ENCODE measurements at regions not wholly inside any gene's neighbourhood (a gene's known extent, or its start where the extent isn't known, plus 50 kb on each side); places are given as distances from the start of the nearest gene placed in this dataset.
"Not testable (repeated sequence)": the region's sequence is repeated elsewhere in the genome, so short reads cannot be mapped to it uniquely, and the experiment has no call there.

DNA sequence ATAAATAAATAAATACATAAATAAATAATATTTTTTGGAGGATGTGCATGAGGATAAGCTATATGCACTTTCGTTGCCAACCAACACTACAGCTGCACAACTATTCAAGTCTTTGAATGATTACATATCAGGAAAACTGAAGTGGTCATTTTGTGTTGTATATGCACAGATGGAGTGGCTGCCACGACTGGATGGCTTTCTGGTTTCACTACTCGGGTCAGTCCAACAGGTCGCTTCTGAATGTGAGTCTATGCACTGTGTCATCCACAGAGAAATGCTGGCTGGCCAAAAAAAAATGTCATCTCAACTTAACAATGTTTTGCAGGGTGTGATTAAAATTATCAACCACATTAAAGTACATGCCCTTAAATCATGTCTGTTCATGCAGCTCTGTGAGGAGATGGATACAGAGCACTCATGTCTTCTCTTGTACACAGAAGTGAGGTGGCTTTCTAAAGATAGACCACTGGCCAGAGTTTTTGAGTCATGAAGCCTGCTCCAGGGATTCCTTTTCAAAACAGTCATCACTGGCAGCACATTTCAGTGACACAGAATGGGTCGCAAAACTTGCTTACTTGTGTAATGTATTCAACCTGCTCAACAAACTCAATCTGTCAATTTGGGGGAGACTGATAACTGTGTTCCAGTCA, 589.8 kb upstream of the CYLC2 start:
- Histone ChIP-seq H3K36me3 (ENCODE audit: control insufficient read depth, insufficient read depth, low read length) (no peaks in the 10 kb centered on the region), H3K9me3 (ENCODE audit: control insufficient read depth, insufficient read depth, low read depth, low read length) (peaks cover 4% of the 10 kb centered on the region; the same call in 1 of the 2 replicates), H3K27me3 (ENCODE audit: control insufficient read depth, insufficient read depth, low read length) (no peaks in the 10 kb centered on the region), H3K4me3 (ENCODE audit: low read depth, low read length) (no peak overlapping the region), H3K4me1 (ENCODE audit: control insufficient read depth, insufficient read depth, low read length) (no peaks in the 10 kb centered on the region), H3K27ac (ENCODE audit: low read depth, low read length) (no peak overlapping the region), H3K9ac (ENCODE audit: low read length) (no peak overlapping the region)

DNA sequence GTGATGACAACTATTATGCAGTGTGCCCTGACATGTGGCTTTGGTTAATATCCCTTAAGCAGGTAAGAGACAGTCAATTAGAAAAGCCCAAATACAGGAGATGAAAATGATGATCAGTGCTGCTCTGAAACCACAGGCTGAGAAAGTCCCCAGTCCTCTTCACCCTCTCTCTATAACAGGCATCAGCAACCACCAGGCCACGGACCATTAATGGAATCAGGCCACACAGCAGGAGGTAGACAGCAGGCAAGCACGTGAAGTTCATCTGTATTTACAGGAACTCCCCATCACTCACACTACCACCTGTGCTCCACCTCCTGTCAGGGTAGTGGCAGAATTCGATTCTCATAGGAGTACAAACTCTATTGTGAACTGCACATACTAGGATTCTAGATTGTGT, 591.6 kb upstream of the CYLC2 start:
- Histone ChIP-seq H3K9ac (ENCODE audit: low read length) (no peak overlapping the region), H3K27me3 (ENCODE audit: control insufficient read depth, insufficient read depth, low read length) (no peaks in the 10 kb centered on the region), H3K4me3 (ENCODE audit: low read depth, low read length) (no peak overlapping the region), H3K9me3 (ENCODE audit: control insufficient read depth, insufficient read depth, low read depth, low read length) (peaks cover 4% of the 10 kb centered on the region; the same call in 1 of the 2 replicates), H3K4me1 (ENCODE audit: control insufficient read depth, insufficient read depth, low read length) (no peaks in the 10 kb centered on the region), H3K27ac (ENCODE audit: low read depth, low read length) (no peak overlapping the region), H3K36me3 (ENCODE audit: control insufficient read depth, insufficient read depth, low read length) (no peaks in the 10 kb centered on the region)

- H3K9me3 ChIP-seq (ENCODE audit: control insufficient read depth, insufficient read depth, low read depth, low read length): no peaks in the 10 kb centered on the region
- H3K9ac ChIP-seq (ENCODE audit: low read length): no peak overlapping the region
- H3K4me1 ChIP-seq (ENCODE audit: control insufficient read depth, insufficient read depth, low read length): no peaks in the 10 kb centered on the region
- no peak overlapping the region for H3K27ac ChIP-seq (ENCODE audit: low read depth, low read length)
- H3K36me3 ChIP-seq (ENCODE audit: control insufficient read depth, insufficient read depth, low read length): no peaks in the 10 kb centered on the region
- H3K4me3 ChIP-seq (ENCODE audit: low read depth, low read length): no peak overlapping the region
- H3K27me3 ChIP-seq (ENCODE audit: control insufficient read depth, insufficient read depth, low read length): no peaks in the 10 kb centered on the region
Measured at GRCh38 chr9:102398205-102398604, 596.9 kb upstream of the CYLC2 start.

DNA sequence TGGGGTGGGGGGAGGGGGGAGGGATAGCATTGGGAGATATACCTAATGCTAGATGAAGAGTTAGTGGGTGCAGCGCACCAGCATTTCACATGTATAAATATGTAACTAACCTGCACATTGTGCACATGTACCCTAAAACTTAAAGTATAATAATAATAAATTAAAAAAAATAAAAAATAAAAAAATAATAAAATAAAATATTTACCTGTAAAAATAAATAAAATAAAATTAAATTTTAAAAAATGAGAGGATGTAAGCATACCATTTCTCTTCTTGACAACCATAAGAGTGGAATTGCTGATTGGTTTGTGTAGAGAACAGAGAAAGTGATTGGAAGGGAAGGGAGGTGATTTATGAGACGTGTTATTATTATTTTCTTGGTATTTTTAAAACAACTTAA, 609.5 kb upstream of the CYLC2 start:
- not testable (repeated sequence) for H3K27me3 ChIP-seq (ENCODE audit: control insufficient read depth, insufficient read depth, low read length); H3K9me3 ChIP-seq (ENCODE audit: control insufficient read depth, insufficient read depth, low read depth, low read length); H3K4me1 ChIP-seq (ENCODE audit: control insufficient read depth, insufficient read depth, low read length); H3K4me3 ChIP-seq (ENCODE audit: low read depth, low read length); H3K36me3 ChIP-seq (ENCODE audit: control insufficient read depth, insufficient read depth, low read length); H3K9ac ChIP-seq (ENCODE audit: low read length); H3K27ac ChIP-seq (ENCODE audit: low read depth, low read length)

- H3K27me3 ChIP-seq (ENCODE audit: control insufficient read depth, insufficient read depth, low read length): no peaks in the 10 kb centered on the region
- no peaks in the 10 kb centered on the region for H3K4me1 ChIP-seq (ENCODE audit: control insufficient read depth, insufficient read depth, low read length)
- no peak overlapping the region for H3K27ac ChIP-seq (ENCODE audit: low read depth, low read length)
- no peak overlapping the region for H3K9ac ChIP-seq (ENCODE audit: low read length)
- H3K36me3 ChIP-seq (ENCODE audit: control insufficient read depth, insufficient read depth, low read length): no peaks in the 10 kb centered on the region
- H3K9me3 ChIP-seq (ENCODE audit: control insufficient read depth, insufficient read depth, low read depth, low read length): no peaks in the 10 kb centered on the region; the same call in 1 of the 2 replicates
- no peak overlapping the region for H3K4me3 ChIP-seq (ENCODE audit: low read depth, low read length)
Measured at GRCh38 chr9:102362470-102363132, 624.2 kb upstream of the GRIN3A start.

- Histone ChIP-seq H3K9me3 (ENCODE audit: control insufficient read depth, insufficient read depth, low read depth, low read length) (peaks cover 11% of the 10 kb centered on the region), H3K27me3 (ENCODE audit: control insufficient read depth, insufficient read depth, low read length) (no peaks in the 10 kb centered on the region), H3K27ac (ENCODE audit: low read depth, low read length) (no peak overlapping the region), H3K36me3 (ENCODE audit: control insufficient read depth, insufficient read depth, low read length) (no peaks in the 10 kb centered on the region), H3K9ac (ENCODE audit: low read length) (no peak overlapping the region), H3K4me1 (ENCODE audit: control insufficient read depth, insufficient read depth, low read length) (no peaks in the 10 kb centered on the region), H3K4me3 (ENCODE audit: low read depth, low read length) (no peak overlapping the region)
Measured at GRCh38 chr9:102360846-102361245, 622.4 kb upstream of the GRIN3A start.

GRCh38 chr9:102355982-102356381, 617.5 kb upstream of the GRIN3A start:
- no peak overlapping the region for H3K4me3 ChIP-seq (ENCODE audit: low read depth, low read length)

GRCh38 chr9:102354041-102354440, 615.6 kb upstream of the GRIN3A start:
- Histone ChIP-seq H3K9me3 (ENCODE audit: control insufficient read depth, insufficient read depth, low read depth, low read length) (peaks cover 15% of the 10 kb centered on the region), H3K27ac (ENCODE audit: low read depth, low read length) (no peak overlapping the region), H3K4me1 (ENCODE audit: control insufficient read depth, insufficient read depth, low read length) (no peaks in the 10 kb centered on the region), H3K4me3 (ENCODE audit: low read depth, low read length) (no peak overlapping the region), H3K36me3 (ENCODE audit: control insufficient read depth, insufficient read depth, low read length) (no peaks in the 10 kb centered on the region), H3K27me3 (ENCODE audit: control insufficient read depth, insufficient read depth, low read length) (no peaks in the 10 kb centered on the region; the same call in 1 of the 2 replicates), H3K9ac (ENCODE audit: low read length) (no peak overlapping the region)

More at GRCh38 chr9:102355982-102356381, 617.5 kb upstream of the GRIN3A start:
- Histone ChIP-seq H3K27me3 (ENCODE audit: control insufficient read depth, insufficient read depth, low read length) (no peaks in the 10 kb centered on the region; the same call in 1 of the 2 replicates), H3K4me1 (ENCODE audit: control insufficient read depth, insufficient read depth, low read length) (no peaks in the 10 kb centered on the region), H3K36me3 (ENCODE audit: control insufficient read depth, insufficient read depth, low read length) (no peaks in the 10 kb centered on the region), H3K27ac (ENCODE audit: low read depth, low read length) (no peak overlapping the region), H3K9me3 (ENCODE audit: control insufficient read depth, insufficient read depth, low read depth, low read length) (peaks cover 15% of the 10 kb centered on the region), H3K9ac (ENCODE audit: low read length) (no peak overlapping the region)

- H3K27me3 ChIP-seq (ENCODE audit: control insufficient read depth, insufficient read depth, low read length); H3K9me3 ChIP-seq (ENCODE audit: control insufficient read depth, insufficient read depth, low read depth, low read length); H3K4me3 ChIP-seq (ENCODE audit: low read depth, low read length); H3K9ac ChIP-seq (ENCODE audit: low read length); H3K27ac ChIP-seq (ENCODE audit: low read depth, low read length); H3K36me3 ChIP-seq (ENCODE audit: control insufficient read depth, insufficient read depth, low read length); H3K4me1 ChIP-seq (ENCODE audit: control insufficient read depth, insufficient read depth, low read length): not testable (repeated sequence)
Measured at GRCh38 chr9:102337471-102337870, 599.0 kb upstream of the GRIN3A start.

GRCh38 chr9:102309379-102309778, 570.9 kb upstream of the GRIN3A start:
- H3K4me3 ChIP-seq (ENCODE audit: low read depth, low read length): no peak overlapping the region
- no peaks in the 10 kb centered on the region for H3K27me3 ChIP-seq (ENCODE audit: control insufficient read depth, insufficient read depth, low read length)
- H3K9me3 ChIP-seq (ENCODE audit: control insufficient read depth, insufficient read depth, low read depth, low read length): peaks cover 17% of the 10 kb centered on the region
- H3K4me1 ChIP-seq (ENCODE audit: control insufficient read depth, insufficient read depth, low read length): no peaks in the 10 kb centered on the region
- H3K9ac ChIP-seq (ENCODE audit: low read length): no peak overlapping the region
- H3K36me3 ChIP-seq (ENCODE audit: control insufficient read depth, insufficient read depth, low read length): no peaks in the 10 kb centered on the region
- H3K27ac ChIP-seq (ENCODE audit: low read depth, low read length): no peak overlapping the region

DNA sequence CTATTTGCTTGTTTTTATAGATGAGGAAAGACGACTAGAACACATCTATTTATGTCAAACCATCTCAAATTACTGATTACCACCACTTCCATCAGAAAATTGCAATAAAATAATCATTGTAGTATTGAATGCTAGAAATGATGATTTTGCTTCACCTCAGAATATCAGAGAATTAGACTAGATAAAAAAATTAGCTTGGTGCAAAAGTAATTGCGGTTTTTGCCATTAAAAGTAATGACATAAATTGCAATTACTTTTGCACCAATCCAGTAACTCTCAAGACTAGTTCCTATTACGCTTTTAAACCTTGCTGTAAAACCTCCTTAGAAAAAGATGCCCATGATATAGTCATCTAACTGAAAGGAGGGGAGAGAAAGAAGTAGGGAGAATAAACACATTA, 556.7 kb upstream of the GRIN3A start:
- Histone ChIP-seq H3K4me1 (ENCODE audit: control insufficient read depth, insufficient read depth, low read length) (no peaks in the 10 kb centered on the region), H3K9me3 (ENCODE audit: control insufficient read depth, insufficient read depth, low read depth, low read length) (no peaks in the 10 kb centered on the region; the same call in 1 of the 2 replicates), H3K36me3 (ENCODE audit: control insufficient read depth, insufficient read depth, low read length) (no peaks in the 10 kb centered on the region), H3K4me3 (ENCODE audit: low read depth, low read length) (no peak overlapping the region), H3K9ac (ENCODE audit: low read length) (no peak overlapping the region), H3K27me3 (ENCODE audit: control insufficient read depth, insufficient read depth, low read length) (no peaks in the 10 kb centered on the region), H3K27ac (ENCODE audit: low read depth, low read length) (no peak overlapping the region)
